A549 (cell line): ENCODE measurements at regions not wholly inside any gene's neighbourhood (a gene's known extent, or its start where the extent isn't known, plus 50 kb on each side); places are given as distances from the start of the nearest gene placed in this dataset.

ENCODE experiments used
- ATAC-seq, 2 experiments: fragments of 200-7000 bp in 1 of 2; fragments of >200 bp in 1 of 2; cut with Nextera tagmentation in 1 of 2; cut with Tn5 transposase in 1 of 2; 3 replicates each; pipeline versions ENCODE4 v1.8.0 to v1.9.1; 2018 to 2020; ENCODE audit warnings: mild to moderate bottlenecking in 1 of 2, moderate library complexity in 1 of 2
- CTCF ChIA-PET: fragments of 300-600 bp; sonication (Branson Sonifier 250); formaldehyde crosslinking; extraction: SDS; loops from one replicate; lab custom pipeline; 2021; ENCODE audit warnings: antibody characterized with exemption, inconsistent platforms; lab: Yijun Ruan, JAX
- POLR2A ChIA-PET: fragments of 350-600 bp; formaldehyde crosslinking; extraction: SDS; loops from one replicate; lab custom pipeline; 2021; ENCODE audit warnings: antibody characterized with exemption, inconsistent platforms; lab: Yijun Ruan, JAX
- DNase-seq, 2 experiments: peaks; one replicate each; pipeline versions ENCODE4 v3.0.0 to v3.0.0-alpha.2; 2011 to 2016; ENCODE audit warnings: low read depth in 1 of 2, low spot score in 1 of 2
- FAIRE-seq: peaks from 2 replicates; lab custom pipeline; 2011; peaks lifted over from hg19 to GRCh38; lab: Jason Lieb, UNC
- H3K27ac ChIP-seq, 2 experiments: fragments of >200 bp; sonication (Bioruptor Twin); formaldehyde crosslinking; 3 replicates each; pipeline ENCODE4 v1.5.1; 2016 to 2017
- H3K4me1 ChIP-seq: fragments of >200 bp; sonication (Bioruptor Twin); formaldehyde crosslinking; 3 replicates; pipeline ENCODE4 v1.6.1; 2016
- H3K4me2 ChIP-seq: fragments of >200 bp; sonication (Bioruptor Twin); formaldehyde crosslinking; 3 replicates; pipeline ENCODE4 v1.6.1; 2016
- H3K4me3 ChIP-seq: fragments of >200 bp; sonication (Bioruptor Twin); formaldehyde crosslinking; 3 replicates; pipeline ENCODE4 v1.5.1; 2016
- H3K9me3 ChIP-seq: fragments of >200 bp; sonication (Bioruptor Twin); formaldehyde crosslinking; 3 replicates; pipeline ENCODE4 v1.6.1; 2016
- BHLHE40 ChIP-seq: IDR thresholded peaks from 2 replicates; pipeline ENCODE4 v1.6.1; 2012; ENCODE audit warnings: low read depth, low read length, inconsistent platforms
- CHD4 ChIP-seq: fragments of 200-600 bp; sonication (generic); IDR thresholded peaks from 2 replicates; pipeline ENCODE4 v1.6.1; 2016; ENCODE audit warnings: antibody characterized with exemption, mild to moderate bottlenecking, borderline replicate concordance
- CTCF ChIP-seq: fragments of >200 bp; sonication (Bioruptor Twin); formaldehyde crosslinking; IDR thresholded peaks from 3 replicates; pipeline ENCODE4 v1.5.1; 2016
- FOXS1 ChIP-seq: fragments of 250-450 bp; sonication (Bioruptor Pico); IDR thresholded peaks from 2 replicates; pipeline ENCODE4 v1.5.0; 2020; ENCODE audit warnings: mild to moderate bottlenecking, moderate library complexity
- GATA3 ChIP-seq: IDR thresholded peaks from 2 replicates; pipeline ENCODE4 v1.6.1; 2012; ENCODE audit warnings: borderline replicate concordance
- HOXA7 ChIP-seq: fragments of 250-450 bp; sonication (Bioruptor Pico); IDR thresholded peaks from 2 replicates; pipeline ENCODE4 v1.5.0; 2020; ENCODE audit warnings: mild to moderate bottlenecking, moderate library complexity
- HOXB5 ChIP-seq: fragments of 250-450 bp; sonication (Bioruptor Pico); IDR thresholded peaks from 2 replicates; pipeline ENCODE4 v1.5.0; 2020; ENCODE audit warnings: mild to moderate bottlenecking, moderate library complexity
- JUNB ChIP-seq: fragments of >200 bp; sonication (Bioruptor Twin); formaldehyde crosslinking; IDR thresholded peaks from 2 replicates; pipeline ENCODE4 v1.6.1; 2016
- KDM1A ChIP-seq: fragments of 200-600 bp; sonication (generic); IDR thresholded peaks from 2 replicates; pipeline ENCODE4 v1.6.1; 2016; ENCODE audit warnings: low read depth, mild to moderate bottlenecking
- KDM5A ChIP-seq: fragments of 200-600 bp; sonication (generic); IDR thresholded peaks from 2 replicates; pipeline ENCODE4 v1.6.1; 2016; ENCODE audit warnings: antibody characterized with exemption, mild to moderate bottlenecking
- MYC ChIP-seq: IDR thresholded peaks from 2 replicates; pipeline ENCODE4 v1.6.1; 2012; ENCODE audit warnings: mild to moderate bottlenecking, inconsistent platforms, low read length, improper control_type of control experiment, borderline replicate concordance
- PBX3 ChIP-seq: IDR thresholded peaks from 2 replicates; pipeline ENCODE4 v1.6.1; 2012
- PHF8 ChIP-seq: fragments of 200-600 bp; sonication (generic); IDR thresholded peaks from 2 replicates; pipeline ENCODE4 v1.6.1; 2016; ENCODE audit warnings: low read depth, mild to moderate bottlenecking, antibody characterized with exemption, moderate library complexity, borderline replicate concordance
- RARB ChIP-seq: fragments of 250-450 bp; sonication (Bioruptor Pico); IDR thresholded peaks from 2 replicates; pipeline ENCODE4 v1.8.0; 2021; ENCODE audit warnings: mild to moderate bottlenecking, moderate library complexity
- RCOR1 ChIP-seq: fragments of 150-350 bp; IDR thresholded peaks from 2 replicates; pipeline ENCODE4 v1.6.1; 2014; ENCODE audit warnings: antibody characterized with exemption, low read length, low read depth
- SREBF2 ChIP-seq: fragments of 450-650 bp; IDR thresholded peaks from 2 replicates; pipeline ENCODE4 v1.6.1; 2014; ENCODE audit warnings: mild to moderate bottlenecking, moderate library complexity
- TFCP2L1 ChIP-seq: fragments of 250-450 bp; sonication (Bioruptor Pico); IDR thresholded peaks from 2 replicates; pipeline ENCODE4 v1.5.0; 2021; ENCODE audit warnings: mild to moderate bottlenecking
- TP53 ChIP-seq: fragments of 250-450 bp; sonication (Bioruptor Pico); IDR thresholded peaks from 2 replicates; pipeline ENCODE4 v1.5.0; 2021; ENCODE audit warnings: mild to moderate bottlenecking, moderate library complexity
- WGBS: methylation state at CpG from one replicate; pipeline ENCODE4 v1.1.6; 2017; ENCODE audit errors: missing lambda C conversion rate; 5-methylcytosine and 5-hydroxymethylcytosine counted together

GRCh38 chr1:200265104-200265503, 144.7 kb downstream of the ZNF281 start:
- no peak overlapping the region for H3K27ac ChIP-seq
- no peak for ATAC-seq
- CTCF ChIA-PET = interaction anchor here (1.2 to 1.6 kb wide), 2 partner anchors 11 to 12 kb away, joined by 4 to 6 read pairs; no protein-coding TSS in a partner anchor
- no peaks in the 10 kb centered on the region for H3K4me1 ChIP-seq
- 85% methylated on average over 1 of the region's 1 CpG for WGBS
- no peak overlapping the region for H3K4me3 ChIP-seq
- no peak for DNase-seq
- POLR2A ChIA-PET = no interaction called here
- H3K9me3 ChIP-seq = no peaks in the 10 kb centered on the region
- TF ChIP-seq HOXB5 (CRISPR knock-in tag) = no peak
- TF ChIP-seq SREBF2 = no peak
- no peak for TF ChIP-seq TFCP2L1 (CRISPR knock-in tag)
- no peak for TF ChIP-seq HOXA7 (CRISPR knock-in tag)
- TF ChIP-seq BHLHE40 = no peak
- TF ChIP-seq FOXS1 (CRISPR knock-in tag) = no peak
- TF ChIP-seq, all 56 proteins: peak for 0
- no peak overlapping the region for H3K4me2 ChIP-seq
- FAIRE-seq = no peak

- 66% methylated on average over 3 of the region's 3 CpGs for WGBS
- ATAC-seq (no peak), DNase-seq (no peak), FAIRE-seq (no peak)
- TF ChIP-seq KDM5A (no peak), TP53 (no peak), MYC (no peak), PBX3 (no peak), RARB (CRISPR knock-in tag) (no peak), HOXB5 (CRISPR knock-in tag) (no peak), KDM1A (no peak), CTCF (no peak), JUNB (no peak)
- POLR2A ChIA-PET = no interaction called here
- CTCF ChIA-PET = interaction anchor here (1.3 to 1.7 kb wide), 2 partner anchors 44 to 247 kb away, joined by 3 to 4 read pairs; no protein-coding TSS in a partner anchor
- Histone ChIP-seq H3K9me3 (no peaks in the 10 kb centered on the region), H3K4me3 (no peak overlapping the region), H3K4me1 (no peaks in the 10 kb centered on the region), H3K4me2 (no peak overlapping the region), H3K27ac (no peak overlapping the region)
Measured at GRCh38 chr1:200263203-200263602, 146.6 kb downstream of the ZNF281 start.

- POLR2A ChIA-PET = no interaction called here
- WGBS = 87% methylated on average over 7 of the region's 7 CpGs
- Histone ChIP-seq H3K9me3 (no peaks in the 10 kb centered on the region), H3K4me1 (no peaks in the 10 kb centered on the region)
- no peak for TF ChIP-seq PHF8
- TF ChIP-seq CHD4 = no peak
- TF ChIP-seq RCOR1 = no peak
- no peak for TF ChIP-seq GATA3
- no peak for TF ChIP-seq TP53
- TF ChIP-seq, all 56 proteins: peak for 0
- Histone ChIP-seq H3K4me3 (no peak overlapping the region), H3K4me2 (no peak overlapping the region), H3K27ac (no peak overlapping the region)
- no peak for ATAC-seq
- no peak for DNase-seq
- CTCF ChIA-PET = no interaction called here
- no peak for FAIRE-seq
Measured at GRCh38 chr1:200262326-200262965, 147.4 kb downstream of the ZNF281 start.
